ENCODE measurements at regions not wholly inside any gene's neighbourhood (a gene's known extent, or its start where the extent isn't known, plus 50 kb on each side); places are given as distances from the start of the nearest gene placed in this dataset.
A peak's percentile ranks its signal among the peaks of the same experiment; 100 is the strongest.

GRCh38 chr6:137702791-137703424, 164.2 kb upstream of the TNFAIP3 start:
- H3K9ac ChIP-seq (ENCODE audit: low read length in 3 of 3): no peak overlapping the region
- DNase-seq (no peak), FAIRE-seq (no peak)
- intact Hi-C loops (cut with DNase I): no loop called here
- no peaks in the 10 kb centered on the region for H3K36me3 ChIP-seq (ENCODE audit: control insufficient read depth in 2 of 3, insufficient read depth in 3 of 3, low read length in 3 of 3)
- H3K4me1 ChIP-seq (ENCODE audit: control insufficient read depth in 2 of 3, insufficient read depth in 2 of 3, low read depth in 1 of 3, low read length in 3 of 3): no peaks in the 10 kb centered on the region
- H3K9me3 ChIP-seq (ENCODE audit: control insufficient read depth in 2 of 3, insufficient read depth in 1 of 3, low read length in 3 of 3): no peaks in the 10 kb centered on the region
- no peak overlapping the region for H3K27ac ChIP-seq (ENCODE audit: low read depth in 2 of 2, low read length in 2 of 2)
- H3K4me3 ChIP-seq (ENCODE audit: low read length in 3 of 3): no peak overlapping the region
- TF ChIP-seq CTCF (IDR thresholded peaks at IDR 0.05; ENCODE audit: borderline replicate concordance, extremely low read depth, insufficient read depth): no peak
- no peaks in the 10 kb centered on the region for H3K27me3 ChIP-seq (ENCODE audit: control insufficient read depth, insufficient read depth, low read length)

- Histone ChIP-seq H3K9ac (ENCODE audit: low read length in 3 of 3) (no peak overlapping the region), H3K4me3 (ENCODE audit: low read length in 3 of 3) (no peak overlapping the region), H3K4me1 (ENCODE audit: control insufficient read depth in 2 of 3, insufficient read depth in 2 of 3, low read depth in 1 of 3, low read length in 3 of 3) (no peaks in the 10 kb centered on the region), H3K9me3 (ENCODE audit: control insufficient read depth in 2 of 3, insufficient read depth in 1 of 3, low read length in 3 of 3) (no peaks in the 10 kb centered on the region), H3K27ac (ENCODE audit: low read depth in 2 of 2, low read length in 2 of 2) (no peak overlapping the region), H3K36me3 (ENCODE audit: control insufficient read depth in 2 of 3, insufficient read depth in 3 of 3, low read length in 3 of 3) (no peaks in the 10 kb centered on the region), H3K27me3 (ENCODE audit: control insufficient read depth, insufficient read depth, low read length) (no peaks in the 10 kb centered on the region)
- FAIRE-seq: no peak
- intact Hi-C loops (cut with DNase I): no loop called here
- no peak for TF ChIP-seq CTCF (IDR thresholded peaks at IDR 0.05; ENCODE audit: borderline replicate concordance, extremely low read depth, insufficient read depth)
- DNase-seq: no peak
Measured at GRCh38 chr6:137704802-137705159, 162.3 kb upstream of the TNFAIP3 start.

GRCh38 chr6:137705160-137706082, 161.6 kb upstream of the TNFAIP3 start:
- no peak overlapping the region for H3K4me3 ChIP-seq (ENCODE audit: low read length in 3 of 3)
- DNase-seq: peak; percentile 55 to 76 (median 63)

More at GRCh38 chr6:137705160-137706082, 161.6 kb upstream of the TNFAIP3 start:
- no peaks in the 10 kb centered on the region for H3K9me3 ChIP-seq (ENCODE audit: control insufficient read depth in 2 of 3, insufficient read depth in 1 of 3, low read length in 3 of 3)
- TF ChIP-seq CTCF (IDR thresholded peaks at IDR 0.05; ENCODE audit: borderline replicate concordance, extremely low read depth, insufficient read depth): peak; percentile 60
- FAIRE-seq: no peak
- H3K27ac ChIP-seq (ENCODE audit: low read depth in 2 of 2, low read length in 2 of 2): no peak overlapping the region
- H3K4me1 ChIP-seq (ENCODE audit: control insufficient read depth in 2 of 3, insufficient read depth in 2 of 3, low read depth in 1 of 3, low read length in 3 of 3): no peaks in the 10 kb centered on the region
- H3K27me3 ChIP-seq (ENCODE audit: control insufficient read depth, insufficient read depth, low read length): no peaks in the 10 kb centered on the region
- no peak overlapping the region for H3K9ac ChIP-seq (ENCODE audit: low read length in 3 of 3)
- no peaks in the 10 kb centered on the region for H3K36me3 ChIP-seq (ENCODE audit: control insufficient read depth in 2 of 3, insufficient read depth in 3 of 3, low read length in 3 of 3)
- intact Hi-C loops (cut with DNase I): no loop called here
